ENCODE measurements at regions not wholly inside any gene's neighbourhood (a gene's known extent, or its start where the extent isn't known, plus 50 kb on each side); places are given as distances from the start of the nearest gene placed in this dataset.

DNA sequence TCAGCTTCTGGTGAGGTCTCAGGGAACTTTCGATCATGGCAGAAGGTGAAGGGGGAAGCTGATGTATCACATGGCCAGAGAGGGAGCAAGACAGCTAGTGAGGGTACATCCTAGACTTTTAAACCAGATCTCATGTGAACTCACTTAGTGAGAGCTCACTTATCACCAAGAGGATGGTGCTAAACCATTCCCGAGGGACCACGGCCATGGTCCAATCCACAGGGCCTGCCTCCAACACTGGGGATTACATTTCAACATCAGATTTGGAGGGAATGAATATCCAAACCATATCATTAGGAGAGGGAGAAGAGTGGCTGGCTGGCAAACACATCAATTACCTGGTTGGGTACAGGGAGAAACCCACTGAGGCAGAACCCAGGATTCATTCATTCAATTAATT, 75.7 kb upstream of the HAAO start:
- no peak for TF ChIP-seq EZH2 (IDR thresholded peaks at IDR 0.05; ENCODE audit: borderline replicate concordance)
- TF ChIP-seq, protein P1, sequence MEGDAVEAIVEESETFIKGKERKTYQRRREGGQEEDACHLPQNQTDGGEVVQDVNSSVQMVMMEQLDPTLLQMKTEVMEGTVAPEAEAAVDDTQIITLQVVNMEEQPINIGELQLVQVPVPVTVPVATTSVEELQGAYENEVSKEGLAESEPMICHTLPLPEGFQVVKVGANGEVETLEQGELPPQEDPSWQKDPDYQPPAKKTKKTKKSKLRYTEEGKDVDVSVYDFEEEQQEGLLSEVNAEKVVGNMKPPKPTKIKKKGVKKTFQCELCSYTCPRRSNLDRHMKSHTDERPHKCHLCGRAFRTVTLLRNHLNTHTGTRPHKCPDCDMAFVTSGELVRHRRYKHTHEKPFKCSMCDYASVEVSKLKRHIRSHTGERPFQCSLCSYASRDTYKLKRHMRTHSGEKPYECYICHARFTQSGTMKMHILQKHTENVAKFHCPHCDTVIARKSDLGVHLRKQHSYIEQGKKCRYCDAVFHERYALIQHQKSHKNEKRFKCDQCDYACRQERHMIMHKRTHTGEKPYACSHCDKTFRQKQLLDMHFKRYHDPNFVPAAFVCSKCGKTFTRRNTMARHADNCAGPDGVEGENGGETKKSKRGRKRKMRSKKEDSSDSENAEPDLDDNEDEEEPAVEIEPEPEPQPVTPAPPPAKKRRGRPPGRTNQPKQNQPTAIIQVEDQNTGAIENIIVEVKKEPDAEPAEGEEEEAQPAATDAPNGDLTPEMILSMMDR (IDR thresholded peaks at IDR 0.05; ENCODE audit: poor library complexity): no peak
